ENCODE measurements at regions not wholly inside any gene's neighbourhood (a gene's known extent, or its start where the extent isn't known, plus 50 kb on each side); places are given as distances from the start of the nearest gene placed in this dataset.

DNA sequence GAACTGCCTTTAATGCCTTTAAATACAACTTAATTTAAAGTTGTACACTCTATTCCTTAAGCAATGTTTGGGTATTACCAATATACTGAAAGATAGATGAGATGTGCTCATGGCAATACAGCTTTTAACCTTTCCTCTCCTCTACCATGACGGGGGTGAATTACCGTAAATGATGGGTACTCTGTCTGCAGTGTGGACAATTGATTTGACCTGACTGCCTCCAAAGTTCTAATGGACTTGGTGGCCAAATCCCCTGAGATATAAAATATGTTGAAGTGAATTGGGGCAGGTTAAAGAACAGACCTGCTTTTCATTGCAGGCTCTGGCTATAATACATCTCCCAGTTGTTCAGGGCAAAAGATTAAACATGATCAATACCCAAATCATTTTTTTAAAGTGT is 367.4 kb upstream of the NR5A2 start:
- intact Hi-C loops (cut with micrococcal nuclease): no loop called here

DNA sequence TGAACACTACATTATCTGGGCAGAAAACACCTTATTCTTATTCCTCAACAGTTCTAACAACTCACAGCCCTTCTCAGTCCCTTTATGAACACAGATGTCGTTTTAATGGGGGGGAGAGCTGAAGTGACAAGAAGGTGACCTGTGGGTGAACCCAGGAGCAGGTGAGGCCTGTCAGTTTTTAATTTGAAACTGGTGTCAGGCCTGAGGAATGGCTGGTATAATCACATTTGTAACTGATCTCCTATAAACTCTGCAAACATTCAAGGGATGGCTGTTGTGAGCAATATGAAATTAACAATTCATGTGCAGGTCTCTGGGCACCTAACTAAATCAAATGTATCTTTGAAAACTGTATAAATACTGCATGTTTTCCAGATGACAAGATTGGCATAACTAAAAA is 362.1 kb upstream of the NR5A2 start:
- intact Hi-C loops (cut with micrococcal nuclease): no loop called here

DNA sequence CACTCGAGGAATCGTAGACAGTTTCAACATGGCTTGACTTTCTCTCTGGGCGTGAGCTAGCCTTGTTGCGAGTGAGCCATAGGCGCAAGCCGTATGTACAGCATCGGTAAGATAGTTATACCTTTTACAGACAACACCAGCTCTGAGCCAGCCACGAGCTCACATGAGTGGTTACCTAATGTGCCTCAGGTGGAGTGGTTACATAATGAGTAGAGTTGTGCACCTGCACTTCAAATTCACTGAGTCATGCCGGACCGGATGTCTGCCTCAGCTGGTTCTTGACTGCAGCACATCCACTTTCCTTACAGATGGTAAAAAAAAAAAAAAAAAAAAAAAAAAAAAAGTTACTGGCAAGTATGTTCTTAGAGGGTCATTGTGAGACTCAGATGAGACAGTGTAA is 360.4 kb upstream of the NR5A2 start:
- intact Hi-C loops (cut with micrococcal nuclease): no loop called here

DNA sequence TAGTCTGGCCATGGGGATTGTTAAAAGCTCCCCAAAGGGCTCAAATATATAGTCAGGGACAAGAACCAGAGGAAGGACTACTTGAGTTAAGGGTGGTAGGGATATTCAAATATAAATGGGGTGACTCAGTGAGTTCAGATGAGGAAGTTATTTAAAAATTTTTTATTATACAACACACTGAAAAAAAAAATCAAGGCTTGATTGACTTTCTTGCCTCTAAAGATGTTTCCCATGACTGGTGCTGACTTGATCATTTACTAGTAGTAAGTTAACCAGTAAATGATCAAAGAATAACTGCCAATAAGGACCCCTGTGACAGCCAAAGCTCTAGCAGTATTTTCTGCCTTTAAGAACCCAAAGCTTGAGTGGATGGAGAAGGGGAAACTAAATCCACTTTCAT is 357.6 kb upstream of the NR5A2 start:
- intact Hi-C loops (cut with micrococcal nuclease): no loop called here

DNA sequence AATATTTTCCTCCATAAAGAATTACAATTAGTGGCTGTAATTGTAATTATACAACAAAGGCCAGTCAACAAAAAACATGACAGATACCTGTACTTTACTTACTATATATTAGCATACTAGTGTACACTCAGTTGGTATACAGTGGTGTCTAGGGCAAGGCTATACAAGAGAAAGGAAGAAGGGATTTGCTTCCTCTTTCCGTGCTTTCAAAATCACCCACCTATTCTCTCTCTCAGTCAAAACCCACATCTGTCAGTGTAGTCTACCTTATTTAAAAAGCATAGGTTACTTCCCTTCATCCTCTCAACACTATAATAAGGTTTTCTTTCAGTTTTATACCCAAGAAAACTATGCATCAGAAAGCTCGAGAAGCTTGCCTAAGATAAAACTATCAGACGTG is 355.8 kb upstream of the NR5A2 start:
- intact Hi-C loops (cut with micrococcal nuclease): no loop called here

DNA sequence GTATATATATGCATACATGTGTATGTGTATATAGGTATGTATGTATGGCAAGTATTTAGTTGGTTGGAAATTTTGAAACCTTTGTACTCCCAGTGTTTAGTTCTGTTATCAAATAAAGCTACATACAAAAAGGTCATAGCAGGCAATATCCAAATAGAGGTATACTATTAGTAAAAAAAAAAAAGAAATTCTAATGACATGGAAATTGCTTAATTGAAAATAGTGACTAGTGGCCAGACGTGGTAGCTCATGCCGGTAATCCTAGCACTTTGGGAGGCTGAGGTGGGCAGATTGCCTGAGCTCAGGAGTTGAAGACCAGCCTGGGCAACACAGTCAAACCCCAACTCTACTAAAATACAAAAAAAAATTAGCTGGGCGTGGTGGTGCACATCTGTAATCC is 351.6 kb upstream of the NR5A2 start:
- intact Hi-C loops (cut with micrococcal nuclease): no loop called here

DNA sequence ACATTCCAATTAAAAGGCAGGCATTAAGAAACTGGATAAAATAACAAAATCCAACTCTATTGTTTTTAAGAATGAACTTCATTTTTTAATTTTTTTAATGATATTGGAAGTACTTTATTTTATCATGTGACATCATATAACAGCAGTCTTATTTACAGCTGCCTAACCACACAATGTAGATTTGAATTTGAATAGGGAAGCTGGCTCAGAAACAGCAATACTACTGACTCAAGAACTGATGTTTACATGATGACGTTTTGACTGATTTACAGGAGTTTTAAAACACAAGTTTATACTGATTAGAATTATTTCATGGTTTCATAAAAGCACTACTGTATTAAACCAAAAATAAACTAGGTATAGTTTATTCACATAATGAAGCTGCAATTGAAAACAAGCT is 348.7 kb upstream of the NR5A2 start:
- intact Hi-C loops (cut with micrococcal nuclease): no loop called here

DNA sequence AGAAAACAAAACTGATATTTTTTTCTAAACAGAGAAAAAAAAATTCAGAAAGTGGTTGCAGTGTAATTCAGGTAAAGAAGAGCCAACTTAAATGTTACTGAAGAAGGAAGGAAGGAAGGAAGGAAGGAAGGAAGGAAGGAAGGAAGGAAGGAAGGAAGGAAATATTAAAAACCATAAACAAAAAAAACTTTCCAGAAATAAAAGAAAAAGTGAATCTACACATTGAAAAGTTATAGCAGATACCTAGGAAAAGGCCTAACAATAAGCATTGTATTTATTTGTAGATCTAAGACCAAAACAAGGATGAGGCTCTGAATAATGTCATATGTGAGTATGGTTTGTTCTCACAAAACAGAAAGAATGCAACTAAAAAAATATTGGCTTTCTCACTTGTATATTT is 345.4 kb upstream of the NR5A2 start:
- intact Hi-C loops (cut with micrococcal nuclease): loop anchor here (10.0 kb wide), 2 partner anchors 363 to 443 kb away; no protein-coding TSS in a partner anchor

DNA sequence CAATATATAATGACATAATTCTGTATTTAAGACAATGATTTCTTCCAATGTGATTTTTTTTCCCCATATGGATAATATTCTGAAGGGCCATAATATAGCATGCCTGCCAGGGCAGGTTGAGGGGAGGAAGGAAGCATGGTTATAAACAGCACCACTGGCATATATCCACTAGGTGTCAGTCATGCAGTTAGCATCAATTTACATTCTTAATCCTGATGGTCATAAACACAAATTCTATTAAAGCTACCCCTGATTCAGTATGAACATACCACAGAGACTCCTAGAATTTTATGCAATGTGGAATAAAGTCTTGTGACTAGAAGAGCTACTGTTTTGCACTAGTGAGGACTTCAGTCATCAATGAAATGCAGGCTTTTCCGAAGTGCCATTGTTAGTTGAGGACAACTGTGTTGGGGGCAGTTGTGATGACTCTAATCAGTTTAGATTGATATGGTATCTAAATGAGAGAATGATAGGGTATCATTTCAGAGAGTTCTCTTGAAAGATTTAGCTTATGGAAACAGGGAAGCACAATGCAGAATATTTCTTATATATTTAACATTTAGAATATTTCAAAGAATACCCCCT is 342.7 kb upstream of the NR5A2 start:
- intact Hi-C loops (cut with micrococcal nuclease): loop anchor here (1.0 to 10.0 kb wide), 5 partner anchors 360 to 826 kb away; no protein-coding TSS in a partner anchor

DNA sequence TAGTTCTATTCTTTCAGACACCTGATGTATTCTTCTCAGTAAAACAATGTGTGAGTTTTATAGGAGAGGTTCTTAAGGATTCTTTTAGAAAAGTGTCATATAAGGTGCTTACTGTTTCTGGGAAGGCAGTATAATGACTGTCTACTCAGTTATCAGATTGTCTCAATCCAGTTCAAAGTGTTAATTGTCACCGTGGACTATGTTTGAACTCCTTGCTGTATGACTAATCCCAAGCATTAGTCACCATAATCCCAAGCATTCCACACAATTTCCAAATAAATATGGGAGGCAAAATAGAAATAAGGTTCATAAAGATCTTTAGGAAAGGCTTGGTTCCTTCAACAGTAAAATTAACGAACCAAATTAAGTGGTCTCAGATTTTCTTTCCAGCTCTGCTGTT is 342.1 kb upstream of the NR5A2 start:
- intact Hi-C loops (cut with micrococcal nuclease): loop anchor here (2.0 to 10.0 kb wide), 3 partner anchors 359 to 621 kb away; no protein-coding TSS in a partner anchor

DNA sequence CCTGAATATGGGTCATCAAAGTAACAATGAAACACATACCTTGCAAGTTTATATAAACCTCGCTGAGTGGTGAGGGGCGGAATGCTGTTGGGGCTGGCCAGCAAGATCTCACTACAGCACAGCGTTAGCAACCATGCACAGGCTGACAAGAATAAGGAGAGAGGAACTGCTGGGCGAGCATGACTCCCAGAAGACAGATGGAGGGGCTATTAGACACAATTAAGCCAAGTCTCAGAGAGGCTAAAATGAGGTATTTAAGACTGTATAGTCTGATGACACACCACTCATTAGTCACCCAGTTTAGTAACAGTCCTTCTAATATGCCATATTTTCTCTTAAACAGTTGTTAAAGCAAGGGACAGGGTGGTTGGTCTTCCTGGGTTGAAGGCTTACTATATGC is 340.2 kb upstream of the NR5A2 start:
- intact Hi-C loops (cut with micrococcal nuclease): loop anchor here (10.0 kb wide), 2 partner anchors 357 to 437 kb away; no protein-coding TSS in a partner anchor

DNA sequence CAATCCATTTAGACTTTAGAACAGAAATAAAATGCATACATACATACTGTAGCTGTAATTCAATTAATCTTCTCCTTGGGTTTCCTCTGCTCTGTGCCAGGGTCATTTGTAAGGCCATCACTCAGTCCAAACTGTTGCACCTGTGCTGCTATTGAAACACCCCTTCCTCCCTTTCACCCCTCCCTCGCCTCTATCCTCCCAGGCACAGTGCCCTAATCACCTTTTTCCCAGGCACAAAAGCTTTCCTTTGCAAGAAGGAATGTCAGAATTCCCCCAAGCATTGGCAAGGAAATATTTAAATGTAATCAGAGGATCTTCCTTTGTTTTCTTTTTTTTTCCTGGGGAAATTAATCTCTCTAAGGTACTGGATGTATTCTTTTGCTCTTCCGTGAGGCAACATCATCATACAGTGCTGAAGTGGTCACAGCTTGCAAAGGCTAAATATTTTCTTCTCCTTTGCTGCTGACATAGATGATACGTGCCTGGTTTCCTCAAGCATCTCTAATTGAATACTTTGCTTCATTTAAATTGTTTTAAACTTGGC is 339.3 kb upstream of the NR5A2 start:
- intact Hi-C loops (cut with micrococcal nuclease): loop anchor here (10.0 kb wide), 2 partner anchors 357 to 437 kb away; no protein-coding TSS in a partner anchor

DNA sequence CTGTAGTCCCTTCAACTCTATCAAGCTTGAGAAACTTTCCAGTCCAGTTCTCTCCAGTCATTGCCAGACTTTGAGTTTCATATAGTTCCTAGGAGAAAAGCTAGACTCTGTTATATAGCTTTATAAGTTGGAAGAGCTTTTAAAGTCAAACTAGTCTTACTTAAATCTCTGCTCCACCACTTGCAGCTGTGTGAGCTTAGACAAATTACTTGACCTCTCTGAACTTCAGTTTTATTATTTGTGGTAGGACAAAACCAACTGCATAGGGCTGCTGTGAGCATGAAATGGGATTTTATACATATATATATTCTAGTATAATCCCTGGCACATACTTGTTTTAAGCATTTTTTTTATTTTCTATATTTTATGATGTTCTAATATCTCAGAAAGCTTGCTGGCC is 338.7 kb upstream of the NR5A2 start:
- intact Hi-C loops (cut with micrococcal nuclease): loop anchor here (10.0 kb wide), 2 partner anchors 356 to 436 kb away; no protein-coding TSS in a partner anchor

DNA sequence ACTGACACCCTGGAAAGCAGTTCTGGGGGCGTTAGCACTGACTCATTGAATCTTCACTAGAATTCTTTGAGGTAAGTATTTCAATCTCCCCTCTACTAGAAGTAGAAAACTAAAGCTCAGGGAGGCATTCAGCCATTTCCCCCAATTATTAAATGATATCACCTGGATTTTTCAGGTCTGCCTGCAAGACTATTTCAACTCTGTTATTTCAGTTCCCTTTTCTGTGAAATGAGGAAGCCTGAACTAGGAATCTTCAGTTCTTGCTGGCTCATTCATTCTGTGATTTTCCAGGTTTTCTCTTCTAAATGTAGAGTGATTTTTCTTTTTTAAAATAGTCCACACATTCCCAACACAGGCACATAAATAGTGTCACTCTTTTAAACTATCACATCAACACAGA is 337.0 kb upstream of the NR5A2 start:
- intact Hi-C loops (cut with micrococcal nuclease): no loop called here

DNA sequence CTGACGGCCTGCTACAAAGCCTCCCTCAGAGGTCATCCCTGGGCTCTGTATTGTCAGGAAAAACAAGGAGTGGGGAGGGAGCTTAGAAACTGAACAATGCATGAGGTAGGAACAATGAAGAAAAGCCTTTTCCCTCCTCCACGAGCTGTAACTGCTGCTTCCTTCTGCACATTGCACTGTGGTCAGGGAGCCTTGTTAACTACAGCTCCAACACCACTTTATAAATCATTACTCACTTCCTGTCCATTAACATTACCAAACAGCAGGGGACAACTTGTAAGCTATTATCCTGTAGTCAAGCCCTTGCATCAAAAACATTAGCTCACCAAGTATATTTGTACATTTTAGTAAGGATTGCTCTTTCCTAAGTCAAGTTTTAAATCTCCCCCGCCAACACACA is 336.0 kb upstream of the NR5A2 start:
- intact Hi-C loops (cut with micrococcal nuclease): no loop called here

DNA sequence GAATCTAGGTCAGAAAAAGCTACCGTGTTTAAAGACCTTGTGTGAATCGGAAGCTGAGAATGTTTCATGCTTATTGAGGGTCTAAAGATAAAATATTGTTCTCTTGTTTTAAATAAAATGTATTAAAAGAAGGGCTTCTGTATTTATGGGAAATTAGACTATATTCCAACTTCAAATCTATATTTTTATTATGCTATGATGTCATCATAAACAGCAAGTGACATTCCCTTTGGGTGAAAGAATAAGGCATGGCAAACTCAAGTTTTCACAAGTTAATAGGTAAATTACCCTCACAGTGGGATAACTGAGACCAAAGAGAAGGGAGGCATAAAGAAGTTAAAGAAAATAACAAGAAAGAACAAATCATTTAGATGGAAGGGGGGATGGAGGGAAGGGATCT is 333.8 kb upstream of the NR5A2 start:
- intact Hi-C loops (cut with micrococcal nuclease): no loop called here

DNA sequence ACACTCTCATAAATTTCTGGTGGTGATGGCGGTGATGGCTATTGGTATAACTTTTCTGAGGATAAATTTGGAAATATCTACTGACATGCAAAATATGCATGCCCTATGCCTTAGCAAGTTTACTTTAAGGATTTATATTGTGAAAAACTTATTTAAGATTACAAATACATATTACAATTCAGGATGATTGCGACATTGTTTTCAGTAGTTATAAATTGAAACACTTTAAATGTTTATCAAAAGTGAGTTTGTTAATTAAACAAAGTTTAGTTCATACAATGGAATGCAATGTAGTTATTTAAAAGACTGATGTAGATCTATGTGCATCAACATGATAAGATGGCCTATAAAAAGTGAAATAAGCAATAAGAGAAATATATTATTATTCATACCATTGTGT is 331.3 kb upstream of the NR5A2 start:
- intact Hi-C loops (cut with micrococcal nuclease): no loop called here

DNA sequence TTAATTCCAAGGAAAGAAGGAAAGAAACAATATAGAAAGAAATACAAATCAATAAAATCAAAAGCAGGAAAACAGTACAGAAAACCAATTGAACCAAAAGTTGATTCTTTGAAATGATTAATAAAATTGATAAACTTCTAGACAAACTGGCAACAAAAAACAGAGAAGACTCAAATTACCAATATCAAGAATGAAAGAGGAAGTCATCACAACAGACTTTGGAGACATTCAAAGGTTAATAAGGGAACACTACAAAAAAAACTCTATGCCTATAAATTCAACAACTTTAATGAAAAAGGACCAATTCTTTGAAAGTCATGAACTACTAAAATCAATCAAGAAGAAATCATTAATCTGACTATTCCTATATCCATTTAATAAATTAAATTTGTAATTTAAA is 329.3 kb upstream of the NR5A2 start:
- intact Hi-C loops (cut with micrococcal nuclease): no loop called here

DNA sequence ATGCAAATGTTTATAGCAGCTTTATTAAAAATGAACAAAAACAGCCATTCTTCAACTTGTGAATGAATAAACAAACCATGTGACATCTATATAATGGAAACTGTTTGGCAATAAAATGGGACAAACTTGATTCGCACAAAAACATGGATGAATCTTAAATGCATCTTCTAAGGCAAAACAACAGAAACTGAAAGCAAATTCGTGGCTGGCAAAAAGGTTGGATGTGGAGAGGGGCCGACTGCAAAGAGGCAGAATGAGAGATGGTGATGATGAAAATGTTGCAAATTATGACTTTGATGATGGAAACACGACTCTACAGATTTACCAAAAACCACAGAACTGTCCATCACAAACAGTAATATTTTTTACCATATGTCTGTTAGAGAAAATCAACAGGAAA is 327.0 kb upstream of the NR5A2 start:
- intact Hi-C loops (cut with micrococcal nuclease): no loop called here

DNA sequence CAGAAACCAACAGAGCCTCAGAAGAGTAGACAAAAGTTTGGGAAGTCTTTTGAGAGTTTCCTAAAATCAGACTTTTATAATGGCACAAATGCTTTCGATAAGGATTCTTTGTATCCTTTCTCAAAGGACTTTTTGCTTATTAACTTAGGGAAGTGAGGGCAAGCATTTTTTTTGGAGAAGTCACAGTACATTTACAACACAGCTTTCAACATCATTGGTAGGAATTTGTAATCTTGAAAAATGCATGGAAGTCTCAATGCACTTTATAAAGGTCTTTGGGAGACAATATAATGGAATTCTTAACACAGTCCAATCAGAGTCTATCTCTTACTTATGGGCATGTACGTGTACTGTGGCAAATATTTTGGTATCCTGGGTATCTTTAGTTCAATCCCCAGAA is 325.8 kb upstream of the NR5A2 start:
- intact Hi-C loops (cut with micrococcal nuclease): no loop called here

DNA sequence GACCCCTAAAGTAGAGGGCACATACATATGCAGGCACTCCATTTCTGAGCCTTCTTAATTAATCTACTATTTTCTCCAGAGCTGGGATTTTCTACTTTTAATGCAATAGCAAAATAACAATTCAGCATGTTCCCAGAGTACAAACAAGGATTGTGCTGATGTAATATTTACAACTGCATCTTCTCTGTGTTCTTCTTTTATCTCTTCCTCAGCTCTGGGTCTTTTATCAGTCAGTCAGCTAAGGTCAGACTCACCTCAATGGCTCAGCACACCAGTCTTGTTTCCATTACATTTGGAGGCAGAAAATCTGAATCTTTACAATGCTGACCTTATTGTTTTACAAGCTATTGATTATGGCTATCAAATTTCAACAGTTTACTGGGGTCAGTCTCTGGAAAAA is 323.3 kb upstream of the NR5A2 start:
- intact Hi-C loops (cut with micrococcal nuclease): no loop called here

DNA sequence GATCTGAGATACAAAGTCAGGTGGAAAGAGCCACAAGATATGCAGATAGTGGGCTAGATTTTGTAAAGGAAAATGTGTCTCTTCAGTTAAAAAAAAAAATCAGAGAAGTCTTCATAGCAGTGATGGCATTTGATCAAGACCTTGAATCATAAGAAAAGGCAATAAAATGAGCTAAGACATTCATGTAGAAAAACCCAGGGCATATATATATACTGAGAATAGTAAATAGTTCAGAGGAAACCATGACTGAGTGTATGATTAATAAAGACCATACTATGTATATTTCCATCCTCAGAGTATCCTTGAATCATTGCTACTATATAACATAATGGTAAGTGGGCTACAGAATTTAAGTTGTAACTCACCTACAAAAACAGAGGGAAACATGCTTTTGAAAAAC is 321.7 kb upstream of the NR5A2 start:
- intact Hi-C loops (cut with micrococcal nuclease): no loop called here

DNA sequence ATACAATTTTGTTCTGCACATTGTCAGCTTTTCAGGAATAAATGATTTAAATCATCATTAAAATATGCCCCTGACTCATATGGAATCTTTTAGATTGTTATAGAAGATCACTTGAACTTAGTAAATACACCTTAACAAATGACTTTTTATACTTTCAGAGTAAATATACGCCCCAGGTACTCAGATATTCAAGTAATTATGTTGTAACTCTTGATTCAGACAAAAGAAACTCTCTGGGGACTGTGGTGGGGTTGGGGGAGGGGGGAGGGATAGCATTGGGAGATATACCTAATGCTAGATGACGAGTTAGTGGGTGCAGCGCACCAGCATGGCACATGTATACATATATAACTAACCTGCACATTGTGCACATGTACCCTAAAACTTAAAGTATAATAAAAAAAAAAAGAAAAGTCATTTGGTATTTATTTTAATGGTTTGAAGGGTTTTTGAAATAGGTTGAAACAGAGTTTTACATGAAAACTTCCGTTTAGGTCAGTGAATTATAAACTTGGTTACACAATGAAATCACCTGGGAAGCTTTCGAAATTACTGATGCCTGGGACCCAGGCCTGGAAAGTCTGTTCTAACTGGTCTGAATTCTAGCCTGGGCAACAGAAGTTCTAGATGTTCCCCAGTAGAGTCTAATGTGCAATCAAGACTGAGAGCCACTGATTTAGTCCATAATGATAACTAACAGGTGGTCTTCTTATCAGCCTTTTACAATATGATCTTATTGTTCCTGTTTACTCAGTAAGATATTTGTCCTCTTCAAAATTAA is 320.5 kb upstream of the NR5A2 start:
- intact Hi-C loops (cut with micrococcal nuclease): no loop called here

Measured in T-helper 1 cell treated with Interleukin-12 subunit alpha and Interleukin-12 subunit beta and Interleukin-4 antibody, amounts not matched to agents 30 ng/mL and 1 ng/mL, for 36 hours (primary cell).